K562 (cell line): ENCODE measurements at regions not wholly inside any gene's neighbourhood (a gene's known extent, or its start where the extent isn't known, plus 50 kb on each side); places are given as distances from the start of the nearest gene placed in this dataset.

ENCODE experiments used
- ATAC-seq: fragments of 200-7000 bp; cut with Tn5 transposase; 3 replicates; pipeline ENCODE4 v1.9.1; 2020; ENCODE audit warnings: moderate library complexity
- BruUV-seq: library from RNA; stranded (reverse); fragments of 400-500 nt; replicated peaks from 2 replicates; lab custom pipeline; 2021; lab: Mats Ljungman, UMichigan
- CTCF ChIA-PET: fragments of 300-600 bp; formaldehyde crosslinking; extraction: SDS; loops from one replicate; lab custom pipeline; 2021; ENCODE audit warnings: low intra/inter-chr PET ratio; lab: Yijun Ruan, JAX
- POLR2A ChIA-PET: fragments of 300-600, 350-650 bp; sonication (Branson Sonifier 250); formaldehyde crosslinking; extraction: SDS; loops from one replicate; lab custom pipeline; 2021; ENCODE audit warnings: antibody characterized with exemption, inconsistent platforms; lab: Yijun Ruan, JAX
- DNase-seq, 4 experiments: peaks; one replicate each; pipeline versions ENCODE4 v3.0.0 to v3.0.0-alpha.2; 2011 to 2018; ENCODE audit warnings: low spot score in 3 of 4, mixed read lengths in 3 of 4; ENCODE audit errors: extremely low read depth in 1 of 4
- FAIRE-seq: peaks from 2 replicates; lab custom pipeline; 2011; peaks lifted over from hg19 to GRCh38; lab: Jason Lieb, UNC
- H2AFZ ChIP-seq: 2 replicates; pipeline ENCODE4 v1.6.0; 2011; ENCODE audit warnings: low read depth, low read length, control low read depth, inconsistent platforms
- H3K27ac ChIP-seq: fragments of 200-600 bp; 3 replicates; pipeline ENCODE4 v1.8.0; 2011; ENCODE audit warnings: low read depth, mild to moderate bottlenecking, control low read depth, inconsistent platforms, low read length, moderate library complexity, mixed read lengths; ENCODE audit errors: extremely low read depth
- H3K27me3 ChIP-seq, 2 experiments: fragments of 300-600 bp in 1 of 2; 2 replicates in 1 of 2; 3 replicates in 1 of 2; pipeline versions ENCODE4 v1.6.0 to v1.8.0; 2011; ENCODE audit warnings: inconsistent platforms in 2 of 2, low read length in 2 of 2, mild to moderate bottlenecking in 1 of 2, mixed read lengths in 1 of 2, moderate library complexity in 1 of 2; ENCODE audit not compliant: control insufficient read depth in 2 of 2, insufficient read depth in 2 of 2
- H3K36me3 ChIP-seq: fragments of 300-600 bp; 3 replicates; pipeline ENCODE4 v1.8.0; 2011; ENCODE audit warnings: mild to moderate bottlenecking, low read length, inconsistent platforms; ENCODE audit not compliant: control insufficient read depth, insufficient read depth
- H3K4me1 ChIP-seq, 2 experiments: fragments of 200-600 bp in 1 of 2; replicated peaks in 1 of 2; 2 replicates in 1 of 2; 3 replicates in 1 of 2; pipeline versions ENCODE4 v1.5.1 to v1.8.0; 2011; ENCODE audit warnings: inconsistent platforms in 2 of 2, low read length in 2 of 2, mild to moderate bottlenecking in 1 of 2, mixed read lengths in 1 of 2, moderate library complexity in 1 of 2; ENCODE audit not compliant: control insufficient read depth in 2 of 2, insufficient read depth in 2 of 2
- H3K4me2 ChIP-seq: 2 replicates; pipeline ENCODE4 v1.6.1; 2011; ENCODE audit warnings: low read length, control low read depth, inconsistent platforms, mixed read lengths; ENCODE audit not compliant: insufficient read depth
- H3K4me3 ChIP-seq: fragments of 200-600 bp; sonication (generic), shearing (Covaris generic); 2 replicates; pipeline ENCODE4 v1.5.1; 2016; ENCODE audit warnings: control low read depth, inconsistent platforms
- H3K79me2 ChIP-seq: fragments of 200-600 bp; 3 replicates; pipeline ENCODE4 v1.8.0; 2011; ENCODE audit warnings: low read length, inconsistent platforms; ENCODE audit not compliant: control insufficient read depth, insufficient read depth
- H3K9ac ChIP-seq, 2 experiments: 2 replicates each; pipeline versions ENCODE4 v1.6.0 to v1.6.1; 2011; ENCODE audit warnings: low read depth in 2 of 2, low read length in 2 of 2, control low read depth in 1 of 2, inconsistent platforms in 1 of 2, mild to moderate bottlenecking in 1 of 2, mixed read lengths in 1 of 2; ENCODE audit not compliant: insufficient read depth in 1 of 2
- H3K9me1 ChIP-seq: one replicate; pipeline ENCODE4 v1.6.0; 2011; ENCODE audit warnings: inconsistent platforms, mild to moderate bottlenecking, low read length, moderate library complexity; ENCODE audit not compliant: control insufficient read depth, insufficient read depth
- H3K9me3 ChIP-seq: replicated peaks from 2 replicates; pipeline ENCODE4 v1.5.1; 2011; ENCODE audit warnings: low read depth, low read length, inconsistent platforms; ENCODE audit not compliant: control insufficient read depth, insufficient read depth
- H4K20me1 ChIP-seq: replicated peaks from 2 replicates; pipeline ENCODE4 v1.6.1; 2011; ENCODE audit warnings: low read length, inconsistent platforms, mixed read lengths; ENCODE audit not compliant: control insufficient read depth, insufficient read depth
- BCL6 ChIP-seq: fragments of 250-450 bp; sonication (Bioruptor Pico); IDR thresholded peaks from 2 replicates; pipeline ENCODE4 v1.4.0; 2020
- CC2D1A ChIP-seq: fragments of 450-650 bp; IDR thresholded peaks from 2 replicates; pipeline ENCODE4 v1.6.1; 2017; ENCODE audit warnings: mild to moderate bottlenecking
- KAT8 ChIP-seq: fragments of 450-650 bp; IDR thresholded peaks from 2 replicates; pipeline ENCODE4 v1.6.1; 2016; ENCODE audit warnings: low read depth, mild to moderate bottlenecking
- KDM5B ChIP-seq: fragments of 200-600 bp; sonication (generic); IDR thresholded peaks from 2 replicates; pipeline ENCODE4 v1.6.1; 2012; ENCODE audit warnings: low read depth, mild to moderate bottlenecking, moderate library complexity, low read length, control low read depth, inconsistent platforms; ENCODE audit not compliant: insufficient replicate concordance
- PREB ChIP-seq: sonication (generic); formaldehyde crosslinking; IDR thresholded peaks from 2 replicates; pipeline ENCODE4 v1.8.1; 2023; ENCODE audit warnings: mild to moderate bottlenecking, missing genetic modification reagents
- RBFOX2 ChIP-seq: fragments of 200-400 bp; formaldehyde crosslinking; IDR thresholded peaks from 2 replicates; pipeline ENCODE4 v1.6.1; 2017; ENCODE audit warnings: low read depth, mild to moderate bottlenecking, low read length, moderate library complexity
- SMAD2 ChIP-seq: fragments of 150-350 bp; IDR thresholded peaks from 2 replicates; pipeline ENCODE4 v1.6.1; 2014; ENCODE audit warnings: low read depth, mild to moderate bottlenecking, low read length
- SPI1 ChIP-seq: IDR thresholded peaks from 2 replicates; pipeline ENCODE4 v1.6.1; 2011; ENCODE audit warnings: low read depth, low read length, control low read depth, borderline replicate concordance
- TOE1 ChIP-seq, 2 experiments: fragments of 450-650 bp in 1 of 2; sonication (generic) in 1 of 2; formaldehyde crosslinking in 1 of 2; IDR thresholded peaks; 2 replicates each; pipeline versions ENCODE4 v1.7.1 to v1.8.0; 2016 to 2022; ENCODE audit warnings: borderline replicate concordance in 2 of 2, mild to moderate bottlenecking in 2 of 2, antibody characterized with exemption in 1 of 2, inconsistent platforms in 1 of 2, low read depth in 1 of 2, missing genetic modification reagents in 1 of 2, moderate library complexity in 1 of 2
- ZNF212 ChIP-seq: fragments of 450-650 bp; formaldehyde crosslinking; IDR thresholded peaks from 2 replicates; pipeline ENCODE4 v1.4.0; 2020; ENCODE audit warnings: mild to moderate bottlenecking
- ZNF551 ChIP-seq: fragments of 250-450 bp; sonication (Bioruptor Pico); IDR thresholded peaks from 2 replicates; pipeline ENCODE4 v1.5.0; 2021; ENCODE audit warnings: mild to moderate bottlenecking, moderate library complexity
- ZNF589 ChIP-seq: fragments of 200-800 bp; sonication (Bioruptor generic); IDR thresholded peaks from 2 replicates; pipeline ENCODE4 v1.6.1; 2016; ENCODE audit warnings: low read depth, missing genetic modification characterization, missing compliant biosample characterization
- WGBS: fragments of 100-300 bp; shearing (Covaris generic); methylation state at CpG from one replicate; pipeline ENCODE4 v1.1.6; 2016; ENCODE audit warnings: low coverage, mixed read lengths; ENCODE audit not compliant: insufficient coverage; ENCODE audit errors: missing lambda C conversion rate; 5-methylcytosine and 5-hydroxymethylcytosine counted together
- in situ Hi-C: fragments of 300-500 bp; cut with MboI; formaldehyde crosslinking; loops from 4 replicates; pipeline ENCODE4 v1.15.0; 2018; ENCODE audit warnings: inconsistent platforms, mixed read lengths
- intact Hi-C: fragments of 100-400 bp; cut with micrococcal nuclease; formaldehyde crosslinking; loops from 2 replicates; pipeline ENCODE4 v1.14.2; 2022
- TF ChIP-seq, protein P1 (sequence below): IDR thresholded peaks from 2 replicates; pipeline ENCODE4 v1.6.1; 2011; ENCODE audit warnings: borderline replicate concordance, low read depth, mild to moderate bottlenecking, moderate library complexity, low read length; ENCODE audit not compliant: insufficient read depth, poor library complexity, severe bottlenecking
- TF ChIP-seq, protein P2 (sequence below): sonication (generic); formaldehyde crosslinking; IDR thresholded peaks from 2 replicates; pipeline ENCODE4 v1.8.1; 2022; ENCODE audit warnings: missing genetic modification reagents

GRCh38 chr5:165360784-165361542 lies 1855.5 kb downstream of the MAT2B start (continued):
- TF ChIP-seq ZNF589 (CRISPR knock-in tag), result no peak

DNA sequence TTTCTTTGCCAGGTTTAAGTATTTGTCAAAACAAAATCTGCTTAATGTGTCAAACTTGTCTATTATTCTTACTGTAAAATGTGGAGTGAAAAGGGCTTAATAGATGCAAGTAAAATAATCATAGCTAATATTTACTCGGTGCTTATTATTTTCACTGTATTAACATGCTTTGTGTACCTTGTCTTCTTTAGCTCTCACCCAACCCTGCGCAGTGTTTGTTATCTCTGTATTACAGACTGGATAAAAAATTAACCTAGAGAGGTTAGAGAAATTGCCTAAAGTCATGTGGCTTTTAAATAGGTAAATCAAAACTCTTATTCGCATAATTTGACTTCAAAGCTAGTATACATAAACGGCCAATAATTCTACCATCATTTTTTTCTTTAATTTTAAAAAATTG lies 1864.8 kb downstream of the MAT2B start:
- no TSS peak for BruUV-seq
- 0% methylated on average over 4 of the region's 4 CpGs for WGBS

More for the DNA sequence above, 1864.8 kb downstream of the MAT2B start:
- in situ Hi-C loops (no loop called here), intact Hi-C loops (no loop called here)
- TF ChIP-seq CC2D1A, result no peak
- TF ChIP-seq ZNF551 (CRISPR knock-in tag), result no peak
- TF ChIP-seq PREB (CRISPR knock-in tag), result no peak
- TF ChIP-seq, protein P1, sequence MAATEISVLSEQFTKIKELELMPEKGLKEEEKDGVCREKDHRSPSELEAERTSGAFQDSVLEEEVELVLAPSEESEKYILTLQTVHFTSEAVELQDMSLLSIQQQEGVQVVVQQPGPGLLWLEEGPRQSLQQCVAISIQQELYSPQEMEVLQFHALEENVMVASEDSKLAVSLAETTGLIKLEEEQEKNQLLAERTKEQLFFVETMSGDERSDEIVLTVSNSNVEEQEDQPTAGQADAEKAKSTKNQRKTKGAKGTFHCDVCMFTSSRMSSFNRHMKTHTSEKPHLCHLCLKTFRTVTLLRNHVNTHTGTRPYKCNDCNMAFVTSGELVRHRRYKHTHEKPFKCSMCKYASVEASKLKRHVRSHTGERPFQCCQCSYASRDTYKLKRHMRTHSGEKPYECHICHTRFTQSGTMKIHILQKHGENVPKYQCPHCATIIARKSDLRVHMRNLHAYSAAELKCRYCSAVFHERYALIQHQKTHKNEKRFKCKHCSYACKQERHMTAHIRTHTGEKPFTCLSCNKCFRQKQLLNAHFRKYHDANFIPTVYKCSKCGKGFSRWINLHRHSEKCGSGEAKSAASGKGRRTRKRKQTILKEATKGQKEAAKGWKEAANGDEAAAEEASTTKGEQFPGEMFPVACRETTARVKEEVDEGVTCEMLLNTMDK, result no peak
- no peak for TF ChIP-seq ZNF212 (CRISPR knock-in tag)
- no peak for TF ChIP-seq BCL6 (CRISPR knock-in tag)
- TF ChIP-seq SMAD2, result no peak
- TF ChIP-seq SPI1, result no peak
- TF ChIP-seq KAT8, result no peak
- TF ChIP-seq KDM5B, result no peak
- TF ChIP-seq TOE1 (IDR thresholded peaks at IDR 0.05; ENCODE audit: borderline replicate concordance), result no peak
- no peak for TF ChIP-seq TOE1 (CRISPR knock-in tag; IDR thresholded peaks at IDR 0.05; ENCODE audit: borderline replicate concordance, low read depth)
- no peak for TF ChIP-seq RBFOX2
- TF ChIP-seq, protein P2, sequence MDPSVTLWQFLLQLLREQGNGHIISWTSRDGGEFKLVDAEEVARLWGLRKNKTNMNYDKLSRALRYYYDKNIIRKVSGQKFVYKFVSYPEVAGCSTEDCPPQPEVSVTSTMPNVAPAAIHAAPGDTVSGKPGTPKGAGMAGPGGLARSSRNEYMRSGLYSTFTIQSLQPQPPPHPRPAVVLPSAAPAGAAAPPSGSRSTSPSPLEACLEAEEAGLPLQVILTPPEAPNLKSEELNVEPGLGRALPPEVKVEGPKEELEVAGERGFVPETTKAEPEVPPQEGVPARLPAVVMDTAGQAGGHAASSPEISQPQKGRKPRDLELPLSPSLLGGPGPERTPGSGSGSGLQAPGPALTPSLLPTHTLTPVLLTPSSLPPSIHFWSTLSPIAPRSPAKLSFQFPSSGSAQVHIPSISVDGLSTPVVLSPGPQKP (CRISPR knock-in tag), result no peak
- Histone ChIP-seq H3K9ac (no peak overlapping the region), H3K4me3 (no peak overlapping the region), H3K27ac (no peak overlapping the region), H3K4me1 (no peaks in the 10 kb centered on the region), H3K4me2 (no peak overlapping the region), H3K9me1 (no peaks in the 10 kb centered on the region), H3K9me3 (no peaks in the 10 kb centered on the region), H4K20me1 (no peaks in the 10 kb centered on the region), H3K79me2 (no peaks in the 10 kb centered on the region), H3K36me3 (no peaks in the 10 kb centered on the region), H3K27me3 (no peaks in the 10 kb centered on the region), H2AFZ (no peak overlapping the region)
- POLR2A ChIA-PET, result no interaction called here
- DNase-seq (no peak), FAIRE-seq (no peak), ATAC-seq (no peak)
- CTCF ChIA-PET, result no interaction called here
